OCI-LY3 (cell line): ENCODE measurements at regions not wholly inside any gene's neighbourhood (a gene's known extent, or its start where the extent isn't known, plus 50 kb on each side); places are given as distances from the start of the nearest gene placed in this dataset.
"Not testable (repeated sequence)": the region's sequence is repeated elsewhere in the genome, so short reads cannot be mapped to it uniquely, and the experiment has no call there.

ENCODE experiments used
- H2AFZ ChIP-seq: fragments of 200-600, 300-600 bp; shearing (Covaris generic); 2 replicates; pipeline ENCODE4 v1.6.0; 2014; ENCODE audit warnings: antibody characterized with exemption, low read depth, low read length
- H3K27ac ChIP-seq: fragments of 200-600, 300-600 bp; sonication (generic); 2 replicates; pipeline ENCODE4 v1.5.1; 2014; ENCODE audit warnings: mild to moderate bottlenecking, low read length, moderate library complexity, mixed read lengths
- H3K27me3 ChIP-seq: fragments of 200-600, 300-600 bp; sonication (generic); 2 replicates; pipeline ENCODE4 v1.6.1; 2014; ENCODE audit warnings: low read depth, low read length, mixed read lengths
- H3K36me3 ChIP-seq: fragments of 200-600, 300-600 bp; sonication (generic); replicated peaks from 2 replicates; pipeline ENCODE3; 2014; ENCODE audit warnings: low read depth, low read length, mixed read lengths
- H3K4me1 ChIP-seq: fragments of 300-600, 200-600 bp; sonication (generic); 2 replicates; pipeline ENCODE4 v1.6.1; 2014; ENCODE audit warnings: low read length, mixed read lengths
- H3K4me2 ChIP-seq: fragments of 200-600, 300-600 bp; sonication (generic); 2 replicates; pipeline ENCODE4 v1.6.1; 2014; ENCODE audit warnings: low read length, mixed read lengths
- H3K4me3 ChIP-seq: fragments of 300-600, 200-600 bp; sonication (generic); 2 replicates; pipeline ENCODE4 v1.5.1; 2014; ENCODE audit warnings: antibody characterized with exemption, mild to moderate bottlenecking, low read length, moderate library complexity
- H3K79me2 ChIP-seq: fragments of 300-600, 200-600 bp; shearing (Covaris generic); 2 replicates; pipeline ENCODE4 v1.6.1; 2014; ENCODE audit warnings: mild to moderate bottlenecking, low read length, mixed read lengths
- H3K9ac ChIP-seq: fragments of 300-600, 200-600 bp; shearing (Covaris generic); 2 replicates; pipeline ENCODE4 v1.6.0; 2014; ENCODE audit warnings: mild to moderate bottlenecking, low read length, moderate library complexity
- H3K9me3 ChIP-seq: fragments of 200-600, 300-600 bp; shearing (Covaris generic); 2 replicates; pipeline ENCODE4 v1.6.1; 2014; ENCODE audit warnings: low read length, mixed read lengths; ENCODE audit not compliant: insufficient read depth
- H4K20me1 ChIP-seq: fragments of 200-600, 300-600 bp; sonication (generic); 2 replicates; pipeline ENCODE4 v1.6.1; 2016; ENCODE audit warnings: low read length, mixed read lengths; ENCODE audit not compliant: insufficient read depth
- EZH2phosphoT487 ChIP-seq: fragments of 200-600 bp; shearing (Covaris generic); IDR thresholded peaks from 2 replicates; pipeline ENCODE4 v1.6.1; 2018; ENCODE audit warnings: antibody characterized with exemption, mixed run types, low read depth
- TF ChIP-seq, protein P1 (sequence below): fragments of 200-600, 300-600 bp; sonication (generic); IDR thresholded peaks from 2 replicates; pipeline ENCODE4 v1.5.1; 2014; ENCODE audit warnings: antibody characterized with exemption, low read length, low read depth

DNA sequence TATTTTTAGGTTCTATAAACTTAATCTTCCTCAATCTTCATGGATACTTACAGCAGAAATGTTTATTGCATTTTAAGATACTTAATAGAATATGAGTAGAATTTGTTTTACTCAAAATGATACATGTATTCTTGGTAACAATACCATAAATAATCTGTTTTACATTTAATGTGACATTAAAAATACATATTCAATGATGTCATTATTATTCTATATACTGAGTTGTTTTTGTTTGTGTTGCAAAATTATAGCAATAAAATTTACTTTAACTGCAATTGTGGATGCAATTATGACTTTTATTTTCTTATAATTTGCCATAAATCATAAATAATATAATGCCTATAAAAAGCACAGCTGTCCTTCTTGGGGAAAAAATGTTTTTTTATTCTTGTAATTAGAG is 275.9 kb upstream of the CCNG1 start:
- Histone ChIP-seq H3K27me3 (no peaks in the 10 kb centered on the region), H2AFZ (no peak overlapping the region), H3K4me1 (no peaks in the 10 kb centered on the region), H3K36me3 (no peaks in the 10 kb centered on the region), H3K27ac (no peak overlapping the region), H3K9me3 (no peaks in the 10 kb centered on the region), H4K20me1 (no peaks in the 10 kb centered on the region), H3K9ac (no peak overlapping the region), H3K79me2 (no peaks in the 10 kb centered on the region), H3K4me3 (no peak overlapping the region), H3K4me2 (no peak overlapping the region)
- TF ChIP-seq, protein P1, sequence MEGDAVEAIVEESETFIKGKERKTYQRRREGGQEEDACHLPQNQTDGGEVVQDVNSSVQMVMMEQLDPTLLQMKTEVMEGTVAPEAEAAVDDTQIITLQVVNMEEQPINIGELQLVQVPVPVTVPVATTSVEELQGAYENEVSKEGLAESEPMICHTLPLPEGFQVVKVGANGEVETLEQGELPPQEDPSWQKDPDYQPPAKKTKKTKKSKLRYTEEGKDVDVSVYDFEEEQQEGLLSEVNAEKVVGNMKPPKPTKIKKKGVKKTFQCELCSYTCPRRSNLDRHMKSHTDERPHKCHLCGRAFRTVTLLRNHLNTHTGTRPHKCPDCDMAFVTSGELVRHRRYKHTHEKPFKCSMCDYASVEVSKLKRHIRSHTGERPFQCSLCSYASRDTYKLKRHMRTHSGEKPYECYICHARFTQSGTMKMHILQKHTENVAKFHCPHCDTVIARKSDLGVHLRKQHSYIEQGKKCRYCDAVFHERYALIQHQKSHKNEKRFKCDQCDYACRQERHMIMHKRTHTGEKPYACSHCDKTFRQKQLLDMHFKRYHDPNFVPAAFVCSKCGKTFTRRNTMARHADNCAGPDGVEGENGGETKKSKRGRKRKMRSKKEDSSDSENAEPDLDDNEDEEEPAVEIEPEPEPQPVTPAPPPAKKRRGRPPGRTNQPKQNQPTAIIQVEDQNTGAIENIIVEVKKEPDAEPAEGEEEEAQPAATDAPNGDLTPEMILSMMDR: no peak
- no peak for TF ChIP-seq EZH2phosphoT487

DNA sequence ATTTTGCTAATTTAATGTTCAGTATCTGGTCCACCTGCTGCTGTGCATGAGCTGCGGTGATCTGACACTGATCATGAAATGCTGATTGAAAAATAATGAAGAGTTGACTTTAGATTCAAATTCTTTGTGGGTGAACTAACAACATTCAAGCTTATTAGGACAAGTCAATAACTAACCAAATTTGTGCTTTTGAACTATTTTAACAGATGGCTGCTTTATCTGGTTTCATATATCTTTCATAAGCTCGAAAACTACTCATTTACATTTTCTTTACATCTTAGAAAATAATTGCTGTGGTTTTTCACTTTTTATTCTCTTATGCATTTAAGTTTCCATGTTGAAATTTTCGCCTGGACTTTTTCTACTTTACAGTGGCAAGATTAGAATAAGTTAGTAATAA is 274.8 kb upstream of the CCNG1 start:
- H3K4me3 ChIP-seq: no peak overlapping the region
- H3K79me2 ChIP-seq: no peaks in the 10 kb centered on the region
- H3K9ac ChIP-seq: no peak overlapping the region
- H4K20me1 ChIP-seq: no peaks in the 10 kb centered on the region
- no peaks in the 10 kb centered on the region for H3K4me1 ChIP-seq
- no peak overlapping the region for H3K27ac ChIP-seq
- no peak for TF ChIP-seq EZH2phosphoT487
- TF ChIP-seq, protein P1: no peak
- H3K36me3 ChIP-seq: no peaks in the 10 kb centered on the region
- H3K27me3 ChIP-seq: no peaks in the 10 kb centered on the region
- H2AFZ ChIP-seq: no peak overlapping the region
- H3K9me3 ChIP-seq: no peaks in the 10 kb centered on the region
- no peak overlapping the region for H3K4me2 ChIP-seq

DNA sequence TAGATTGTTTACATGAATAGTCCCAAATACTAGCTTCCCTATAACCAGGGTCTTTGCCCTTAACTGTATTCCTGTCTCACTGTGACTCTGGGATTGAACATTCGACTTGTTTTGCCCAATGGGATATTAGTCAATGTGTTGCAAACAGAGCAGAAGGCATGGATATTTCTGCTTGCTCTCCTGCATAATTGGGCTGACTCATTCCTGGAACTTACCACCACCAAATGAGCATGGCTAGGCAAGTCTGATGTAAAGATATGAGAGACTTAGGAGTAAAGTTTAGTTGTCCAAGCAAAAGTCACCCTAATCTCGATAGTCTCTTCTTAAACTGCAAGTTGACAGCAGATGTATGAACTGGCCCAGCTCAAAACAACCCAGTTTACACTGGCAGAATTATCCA is 273.5 kb upstream of the CCNG1 start:
- no peak overlapping the region for H3K9ac ChIP-seq
- H4K20me1 ChIP-seq: no peaks in the 10 kb centered on the region
- no peaks in the 10 kb centered on the region for H3K79me2 ChIP-seq
- no peak overlapping the region for H3K4me2 ChIP-seq
- no peaks in the 10 kb centered on the region for H3K4me1 ChIP-seq
- no peak overlapping the region for H3K27ac ChIP-seq
- H3K27me3 ChIP-seq: no peaks in the 10 kb centered on the region
- H2AFZ ChIP-seq: no peak overlapping the region
- TF ChIP-seq EZH2phosphoT487: no peak
- TF ChIP-seq, protein P1: no peak
- H3K36me3 ChIP-seq: no peaks in the 10 kb centered on the region
- no peak overlapping the region for H3K4me3 ChIP-seq
- no peaks in the 10 kb centered on the region for H3K9me3 ChIP-seq

DNA sequence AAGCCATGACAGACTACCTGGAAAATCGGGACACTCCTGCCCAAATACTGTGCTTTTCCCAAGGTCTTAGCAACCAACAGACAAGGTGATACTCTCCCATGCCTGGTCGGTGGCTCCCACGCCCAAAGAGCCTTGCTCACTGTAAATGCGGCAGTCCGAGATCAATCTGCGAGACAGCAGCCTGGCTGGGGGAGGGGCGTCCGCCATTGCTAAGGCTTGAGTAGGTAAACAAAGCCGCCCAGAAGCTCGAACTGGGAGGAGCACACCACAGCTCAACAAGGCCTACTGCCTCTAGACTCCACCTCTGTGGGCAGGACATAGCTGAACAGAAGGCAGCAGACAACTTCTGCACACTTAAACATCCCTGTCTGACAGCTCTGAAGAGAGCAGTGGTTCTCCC is 272.1 kb upstream of the CCNG1 start:
- no peak overlapping the region for H3K4me3 ChIP-seq
- H3K27ac ChIP-seq: no peak overlapping the region
- TF ChIP-seq, protein P1: no peak
- TF ChIP-seq EZH2phosphoT487: no peak
- H3K79me2 ChIP-seq: no peaks in the 10 kb centered on the region
- no peaks in the 10 kb centered on the region for H3K27me3 ChIP-seq
- H2AFZ ChIP-seq: no peak overlapping the region
- no peaks in the 10 kb centered on the region for H3K9me3 ChIP-seq
- no peaks in the 10 kb centered on the region for H3K4me1 ChIP-seq
- no peak overlapping the region for H3K9ac ChIP-seq
- no peaks in the 10 kb centered on the region for H4K20me1 ChIP-seq
- no peak overlapping the region for H3K4me2 ChIP-seq
- no peaks in the 10 kb centered on the region for H3K36me3 ChIP-seq

DNA sequence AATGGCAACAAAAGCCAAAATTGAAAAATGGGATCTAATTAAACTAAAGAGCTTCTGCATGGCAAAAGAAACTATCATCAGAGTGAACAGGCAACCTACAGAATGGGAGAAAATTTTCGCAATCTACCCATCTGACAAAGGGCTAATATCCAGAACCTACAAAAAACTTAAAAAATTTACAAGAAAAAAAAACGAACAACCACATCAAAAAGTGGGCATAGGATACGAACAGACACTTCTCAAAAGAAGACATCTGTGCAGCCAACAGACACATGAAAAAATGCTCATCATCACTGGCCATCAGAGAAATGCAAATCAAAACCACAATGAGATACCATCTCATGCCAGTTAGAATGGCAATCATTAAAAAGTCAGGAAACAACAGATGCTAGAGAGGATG is 267.2 kb upstream of the CCNG1 start:
- H3K36me3 ChIP-seq: not testable (repeated sequence)

More for the DNA sequence above, 267.2 kb upstream of the CCNG1 start:
- H3K4me2 ChIP-seq, H3K27me3 ChIP-seq, H3K9ac ChIP-seq, H3K9me3 ChIP-seq, H3K4me1 ChIP-seq, H3K27ac ChIP-seq, H3K79me2 ChIP-seq, H3K4me3 ChIP-seq, H2AFZ ChIP-seq, H4K20me1 ChIP-seq: not testable (repeated sequence)
